Loucy (cell line): ENCODE measurements at regions not wholly inside any gene's neighbourhood (a gene's known extent, or its start where the extent isn't known, plus 50 kb on each side); places are given as distances from the start of the nearest gene placed in this dataset.

Experiments
- H2AFZ ChIP-seq: fragments of 200-600 bp; sonication (generic); 2 replicates; pipeline ENCODE4 v1.6.0; 2016; ENCODE audit warnings: antibody characterized with exemption, mild to moderate bottlenecking, low read length, moderate library complexity
- H3F3A ChIP-seq: fragments of 200-600 bp; 2 replicates; pipeline ENCODE4 v1.6.0; 2016; ENCODE audit warnings: antibody characterized with exemption, low read depth, mild to moderate bottlenecking
- H3K27me3 ChIP-seq: fragments of 200-600 bp; sonication (generic); 2 replicates; pipeline ENCODE4 v1.6.1; 2014; ENCODE audit warnings: low read length, mild to moderate bottlenecking; ENCODE audit not compliant: insufficient read depth, poor library complexity, severe bottlenecking
- H3K36me3 ChIP-seq: fragments of 200-600 bp; sonication (generic); 2 replicates; pipeline ENCODE4 v1.6.1; 2016; ENCODE audit warnings: low read length; ENCODE audit not compliant: insufficient read depth
- H3K4me1 ChIP-seq: fragments of 200-600 bp; sonication (generic); 2 replicates; pipeline ENCODE4 v1.5.1; 2014; ENCODE audit warnings: low read length, mild to moderate bottlenecking; ENCODE audit not compliant: insufficient read depth, poor library complexity, severe bottlenecking
- H3K4me2 ChIP-seq: fragments of 200-600 bp; sonication (generic); 2 replicates; pipeline ENCODE4 v1.6.0; 2014; ENCODE audit warnings: antibody characterized with exemption, low read length, low read depth, mild to moderate bottlenecking; ENCODE audit not compliant: poor library complexity, severe bottlenecking
- H3K4me3 ChIP-seq: fragments of 200-600 bp; sonication (generic); 2 replicates; pipeline ENCODE4 v1.5.1; 2014; ENCODE audit warnings: low read length, mild to moderate bottlenecking, mixed read lengths; ENCODE audit not compliant: poor library complexity, severe bottlenecking
- H3K79me2 ChIP-seq: fragments of 200-600 bp; sonication (generic); 2 replicates; pipeline ENCODE4 v1.6.1; 2014; ENCODE audit warnings: low read length; ENCODE audit not compliant: insufficient read depth
- H3K9ac ChIP-seq: fragments of 200-600 bp; sonication (generic); 2 replicates; pipeline ENCODE4 v1.6.0; 2014; ENCODE audit warnings: mild to moderate bottlenecking, low read depth, low read length, moderate library complexity; ENCODE audit not compliant: poor library complexity, severe bottlenecking
- H3K9me2 ChIP-seq: fragments of 200-600 bp; sonication (generic); replicated peaks from 2 replicates; pipeline ENCODE4 v1.6.1; 2016; ENCODE audit warnings: low read depth, low read length, mixed read lengths
- H3K9me3 ChIP-seq: fragments of 200-600 bp; sonication (generic); 2 replicates; pipeline ENCODE4 v1.6.1; 2014; ENCODE audit warnings: mild to moderate bottlenecking, antibody characterized with exemption, low read length, low read depth; ENCODE audit not compliant: insufficient read depth
- H4K20me1 ChIP-seq: fragments of 200-600 bp; sonication (generic); 2 replicates; pipeline ENCODE4 v1.6.0; 2014; ENCODE audit warnings: antibody characterized with exemption, low read length, mild to moderate bottlenecking; ENCODE audit not compliant: insufficient read depth, poor library complexity, severe bottlenecking
- CTCF ChIP-seq: fragments of 200-600 bp; sonication (generic); conservative IDR thresholded peaks from 2 replicates; pipeline ENCODE4 v1.5.1; 2014; ENCODE audit warnings: mild to moderate bottlenecking, antibody characterized with exemption, low read length
- EZH2phosphoT487 ChIP-seq: fragments of 200-600 bp; IDR thresholded peaks from 2 replicates; pipeline ENCODE4 v1.6.1; 2018; ENCODE audit warnings: antibody characterized with exemption, mild to moderate bottlenecking, moderate library complexity, borderline replicate concordance

DNA sequence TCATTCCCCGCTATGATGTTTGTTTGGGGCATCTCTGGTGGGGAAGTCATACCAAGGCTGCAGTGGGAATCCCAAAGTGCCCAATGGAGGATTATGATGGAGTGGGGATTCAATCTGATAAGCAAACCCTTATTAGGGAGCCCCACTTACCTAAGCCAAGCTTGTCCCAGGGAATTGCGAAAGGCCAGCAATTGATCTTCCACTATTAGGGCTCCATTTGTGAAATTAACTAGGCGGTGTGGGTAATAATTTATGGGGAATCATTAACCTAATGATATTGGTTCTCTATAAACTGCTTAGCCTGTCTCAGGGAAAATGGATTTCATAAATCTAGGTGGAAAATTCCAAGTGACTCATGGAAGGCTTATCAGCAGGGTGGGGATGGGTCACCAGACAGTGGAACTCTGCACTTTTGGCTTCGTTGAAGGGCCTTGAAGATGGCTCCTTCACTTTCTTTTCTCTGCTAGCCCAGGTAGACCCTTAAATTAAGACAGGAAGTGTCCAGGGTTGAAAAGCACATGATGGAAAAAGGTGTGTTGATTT lies 113.0 kb upstream of the WSCD2 start:
- no peaks in the 10 kb centered on the region for H3K79me2 ChIP-seq
- TF ChIP-seq CTCF = no peak
- TF ChIP-seq EZH2phosphoT487 = no peak
- no peaks in the 10 kb centered on the region for H3K27me3 ChIP-seq
- no peaks in the 10 kb centered on the region for H4K20me1 ChIP-seq
- no peak overlapping the region for H3K4me3 ChIP-seq
- H2AFZ ChIP-seq = no peak overlapping the region
- no peak overlapping the region for H3K9ac ChIP-seq
- H3K9me3 ChIP-seq = no peaks in the 10 kb centered on the region
- H3K4me2 ChIP-seq = no peak overlapping the region
- H3F3A ChIP-seq = no peaks in the 10 kb centered on the region
- no peaks in the 10 kb centered on the region for H3K4me1 ChIP-seq
- H3K9me2 ChIP-seq = no peaks in the 10 kb centered on the region
- no peaks in the 10 kb centered on the region for H3K36me3 ChIP-seq

- Histone ChIP-seq H4K20me1 (no peaks in the 10 kb centered on the region), H3K4me1 (no peaks in the 10 kb centered on the region), H3K79me2 (no peaks in the 10 kb centered on the region), H3K9ac (no peak overlapping the region), H3K9me2 (no peaks in the 10 kb centered on the region), H3F3A (no peaks in the 10 kb centered on the region), H3K9me3 (no peaks in the 10 kb centered on the region), H3K4me2 (no peak overlapping the region), H2AFZ (no peak overlapping the region), H3K4me3 (no peak overlapping the region), H3K36me3 (no peaks in the 10 kb centered on the region), H3K27me3 (no peaks in the 10 kb centered on the region)
- TF ChIP-seq EZH2phosphoT487 (no peak), CTCF (no peak)
Measured at GRCh38 chr12:108017472-108018057, 111.5 kb upstream of the WSCD2 start.

DNA sequence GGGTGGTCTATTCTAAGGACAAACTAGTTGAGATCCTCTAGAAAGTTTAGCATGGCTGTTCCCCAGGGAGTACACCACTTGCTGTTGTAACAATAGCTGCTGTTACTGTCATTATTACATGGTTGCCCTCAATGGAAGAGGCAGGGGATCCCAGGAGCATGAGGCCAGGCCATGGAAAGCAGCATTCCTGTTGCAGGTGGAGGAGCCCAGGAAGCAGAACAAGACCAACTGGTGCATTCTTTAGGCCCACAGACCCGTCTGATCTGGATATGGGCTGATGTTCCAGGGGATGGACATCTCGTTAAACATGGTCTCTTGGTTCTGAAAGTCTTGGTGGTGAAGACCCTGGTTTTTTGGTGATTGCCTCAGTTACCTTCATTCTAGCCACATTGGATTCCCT lies 109.2 kb upstream of the WSCD2 start:
- H3K4me3 ChIP-seq = no peak overlapping the region
- no peaks in the 10 kb centered on the region for H3K9me3 ChIP-seq
- TF ChIP-seq CTCF (no peak), EZH2phosphoT487 (no peak)
- H3K36me3 ChIP-seq = no peaks in the 10 kb centered on the region
- H3F3A ChIP-seq = no peaks in the 10 kb centered on the region
- no peaks in the 10 kb centered on the region for H3K9me2 ChIP-seq
- H3K4me1 ChIP-seq = no peaks in the 10 kb centered on the region
- no peak overlapping the region for H3K9ac ChIP-seq
- H3K4me2 ChIP-seq = no peak overlapping the region
- H2AFZ ChIP-seq = no peak overlapping the region
- no peaks in the 10 kb centered on the region for H3K79me2 ChIP-seq
- no peaks in the 10 kb centered on the region for H4K20me1 ChIP-seq
- H3K27me3 ChIP-seq = no peaks in the 10 kb centered on the region
